Thyroid gland (tissue), 4 donors: ENCODE measurements at regions not wholly inside any gene's neighbourhood (a gene's known extent, or its start where the extent isn't known, plus 50 kb on each side); places are given as distances from the start of the nearest gene placed in this dataset.
"Not testable (repeated sequence)": the region's sequence is repeated elsewhere in the genome, so short reads cannot be mapped to it uniquely, and the experiment has no call there.

Experiments
- DNase-seq, 2 donors: peaks; one replicate each; pipeline ENCODE4 v3.0.0-alpha.2; 2019
- H3K27ac ChIP-seq, 3 donors: fragments of 200-600 bp; sonication (generic); 1 replicate in 2 of 3; 2 replicates in 1 of 3; pipeline ENCODE4 v1.5.1; 2016 to 2019; ENCODE audit warnings: mild to moderate bottlenecking in 1 of 3, moderate library complexity in 1 of 3
- H3K27me3 ChIP-seq: fragments of 200-600 bp; sonication (generic); one replicate; pipeline ENCODE4 v1.5.1; 2019
- H3K36me3 ChIP-seq, 2 donors: fragments of 200-600 bp; sonication (generic); one replicate each; pipeline ENCODE4 v1.5.1; 2016 to 2019
- H3K4me1 ChIP-seq, 2 donors: fragments of 200-600 bp; sonication (generic); one replicate each; pipeline ENCODE4 v1.5.1; 2017 to 2019
- H3K4me3 ChIP-seq, 3 donors: fragments of 200-600 bp; sonication (generic); replicated peaks in 1 of 3; 1 replicate in 2 of 3; 2 replicates in 1 of 3; pipeline ENCODE4 v1.5.1; 2016; ENCODE audit warnings: mild to moderate bottlenecking in 1 of 3
- H3K9me3 ChIP-seq: fragments of 200-600 bp; sonication (generic); one replicate; pipeline ENCODE4 v1.5.1; 2017
- CTCF ChIP-seq, 6 experiments: fragments of 200-600 bp in 3 of 6; fragments of 450-650 bp in 3 of 6; sonication (generic) in 3 of 6; IDR thresholded peaks; one replicate each; pipeline ENCODE4 v1.5.1; 2016 to 2019; ENCODE audit warnings: antibody characterized with exemption in 6 of 6, mild to moderate bottlenecking in 2 of 6, inconsistent platforms in 1 of 6, moderate library complexity in 1 of 6
- POLR2A ChIP-seq, 2 donors: fragments of 450-650 bp; IDR thresholded peaks; one replicate each; pipeline ENCODE4 v1.6.1; 2017; ENCODE audit warnings: antibody characterized with exemption in 2 of 2, mild to moderate bottlenecking in 2 of 2, moderate library complexity in 1 of 2
- WGBS, 2 donors: methylation state at CpG; one replicate each; pipeline ENCODE4 v1.1.5; 2017; 5-methylcytosine and 5-hydroxymethylcytosine counted together
- intact Hi-C: fragments of 100-400 bp; cut with DNase I; formaldehyde crosslinking; loops from one replicate; pipeline ENCODE4 v1.15.1; 2023

GRCh38 chr3:55269636-55270035 lies 217.5 kb downstream of the WNT5A start:
- intact Hi-C loops, result no loop called here
- Histone ChIP-seq H3K27ac (no peak overlapping the region), H3K9me3 (no peaks in the 10 kb centered on the region), H3K27me3 (no peaks in the 10 kb centered on the region), H3K4me3 (no peak overlapping the region), H3K36me3 (no peaks in the 10 kb centered on the region), H3K4me1 (no peaks in the 10 kb centered on the region)
- no peak for DNase-seq
- no peak for TF ChIP-seq CTCF (IDR thresholded peaks at IDR 0.05)
- TF ChIP-seq POLR2A (IDR thresholded peaks at IDR 0.05), result no peak
- WGBS, 2 donors, result 91 to 92% methylated on average over 4 of the region's 4 CpGs

- TF ChIP-seq POLR2A (IDR thresholded peaks at IDR 0.05) (no peak), CTCF (IDR thresholded peaks at IDR 0.05) (no peak)
- H3K27me3 ChIP-seq, result no peaks in the 10 kb centered on the region
- no peak overlapping the region for H3K4me3 ChIP-seq
- 80 to 92% methylated on average over 4 of the region's 4 CpGs for WGBS, 2 donors
- H3K36me3 ChIP-seq, result no peaks in the 10 kb centered on the region
- H3K4me1 ChIP-seq, result no peaks in the 10 kb centered on the region
- no peak overlapping the region for H3K27ac ChIP-seq
- H3K9me3 ChIP-seq, result no peaks in the 10 kb centered on the region
- intact Hi-C loops, result no loop called here
- DNase-seq, result no peak
These were observed 218.0 kb downstream of the WNT5A start for GRCh38 chr3:55269096-55269495.

GRCh38 chr3:55267206-55267930 lies 219.7 kb downstream of the WNT5A start:
- no peak overlapping the region for H3K4me3 ChIP-seq
- H3K27me3 ChIP-seq, result no peaks in the 10 kb centered on the region
- intact Hi-C loops, result no loop called here
- no peaks in the 10 kb centered on the region for H3K9me3 ChIP-seq
- no peaks in the 10 kb centered on the region for H3K4me1 ChIP-seq
- H3K36me3 ChIP-seq, result no peaks in the 10 kb centered on the region
- TF ChIP-seq POLR2A (IDR thresholded peaks at IDR 0.05), result no peak
- TF ChIP-seq CTCF (IDR thresholded peaks at IDR 0.05), result no peak
- no peak for DNase-seq
- H3K27ac ChIP-seq, result no peak overlapping the region
- 72 to 75% methylated on average over 2 of the region's 2 CpGs for WGBS, 2 donors

- no peak overlapping the region for H3K27ac ChIP-seq
- no peak for DNase-seq
- 86 to 89% methylated on average over 3 of the region's 3 CpGs for whole genome bisulfite sequencing, 2 donors
- no peaks in the 10 kb centered on the region for H3K27me3 ChIP-seq
- H3K4me3 ChIP-seq, result no peak overlapping the region
- intact Hi-C loops, result no loop called here
- no peaks in the 10 kb centered on the region for H3K4me1 ChIP-seq
- TF ChIP-seq CTCF (IDR thresholded peaks at IDR 0.05), result no peak
- no peak for TF ChIP-seq POLR2A (IDR thresholded peaks at IDR 0.05)
- no peaks in the 10 kb centered on the region for H3K9me3 ChIP-seq
- no peaks in the 10 kb centered on the region for H3K36me3 ChIP-seq
These were observed 222.2 kb downstream of the WNT5A start for GRCh38 chr3:55264919-55265318.

GRCh38 chr3:55252921-55253320 lies 234.2 kb downstream of the WNT5A start:
- intact Hi-C loops, result no loop called here
- H3K9me3 ChIP-seq, result no peaks in the 10 kb centered on the region
- DNase-seq, result no peak
- no peaks in the 10 kb centered on the region for H3K27me3 ChIP-seq
- TF ChIP-seq POLR2A (IDR thresholded peaks at IDR 0.05), result no peak
- TF ChIP-seq CTCF (IDR thresholded peaks at IDR 0.05), result no peak
- no peak overlapping the region for H3K27ac ChIP-seq
- H3K4me3 ChIP-seq, result no peak overlapping the region
- no peaks in the 10 kb centered on the region for H3K4me1 ChIP-seq
- H3K36me3 ChIP-seq, result no peaks in the 10 kb centered on the region

- H3K4me1 ChIP-seq, H3K27me3 ChIP-seq, H3K4me3 ChIP-seq, DNase-seq, H3K27ac ChIP-seq, H3K9me3 ChIP-seq, H3K36me3 ChIP-seq, intact Hi-C loops: not testable (repeated sequence)
- WGBS, 2 donors, result 93 to 95% methylated on average over 6 of the region's 6 CpGs
These were observed 237.9 kb downstream of the WNT5A start for GRCh38 chr3:55249156-55249555.
